MCF 10A (cell line): ENCODE measurements at regions not wholly inside any gene's neighbourhood (a gene's known extent, or its start where the extent isn't known, plus 50 kb on each side); places are given as distances from the start of the nearest gene placed in this dataset.

Experiments used
- BruUV-seq: library from RNA; stranded (reverse); fragments of 400-500 nt; replicated peaks from 2 replicates; lab custom pipeline; 2021; lab: Mats Ljungman, UMichigan
- CTCF ChIA-PET: fragments of 300-600 bp; sonication (Branson Sonifier 250); formaldehyde crosslinking; extraction: SDS; loops from one replicate; lab custom pipeline; 2021; ENCODE audit warnings: antibody characterized with exemption, inconsistent platforms; lab: Yijun Ruan, JAX
- POLR2A ChIA-PET: fragments of 300-600, 350-650 bp; sonication (Branson Sonifier 250); formaldehyde crosslinking; extraction: SDS; loops from one replicate; lab custom pipeline; 2020; ENCODE audit warnings: antibody characterized with exemption, inconsistent platforms; lab: Yijun Ruan, JAX
- DNase-seq: peaks from one replicate; pipeline ENCODE4 v3.0.0-alpha.2; 2018; ENCODE audit not compliant: unreplicated experiment
- H3K27ac Mint-ChIP-seq: one replicate; pipeline ENCODE4 v1.8.0; 2022; ENCODE audit warnings: mild to moderate bottlenecking, low read depth, mixed read lengths; ENCODE audit not compliant: unreplicated experiment
- H3K27me3 Mint-ChIP-seq: one replicate; pipeline ENCODE4 v1.8.0; 2022; ENCODE audit warnings: mixed read lengths; ENCODE audit not compliant: insufficient read depth, unreplicated experiment
- H3K36me3 Mint-ChIP-seq: one replicate; pipeline ENCODE4 v1.8.0; 2022; ENCODE audit warnings: mild to moderate bottlenecking, moderate library complexity, mixed read lengths; ENCODE audit not compliant: insufficient read depth, unreplicated experiment
- H3K4me1 Mint-ChIP-seq: one replicate; pipeline ENCODE4 v1.8.0; 2022; ENCODE audit warnings: mixed read lengths; ENCODE audit not compliant: insufficient read depth, unreplicated experiment
- H3K4me3 Mint-ChIP-seq: one replicate; pipeline ENCODE4 v1.8.0; 2022; ENCODE audit warnings: mild to moderate bottlenecking, moderate library complexity, mixed read lengths; ENCODE audit not compliant: unreplicated experiment
- H3K9me3 Mint-ChIP-seq: one replicate; pipeline ENCODE4 v1.8.0; 2022; ENCODE audit warnings: mixed read lengths; ENCODE audit not compliant: unreplicated experiment
- intact Hi-C: fragments of 100-400 bp; cut with micrococcal nuclease; formaldehyde crosslinking; loops from 2 replicates; pipeline ENCODE4 v1.14.1; 2022
- TF ChIP-seq, protein P1 (sequence below): fragments of 200-600 bp; IDR thresholded peaks from one replicate; pipeline ENCODE4 v1.8.0; 2022; ENCODE audit warnings: antibody characterized with exemption, mild to moderate bottlenecking; ENCODE audit not compliant: unreplicated experiment

DNA sequence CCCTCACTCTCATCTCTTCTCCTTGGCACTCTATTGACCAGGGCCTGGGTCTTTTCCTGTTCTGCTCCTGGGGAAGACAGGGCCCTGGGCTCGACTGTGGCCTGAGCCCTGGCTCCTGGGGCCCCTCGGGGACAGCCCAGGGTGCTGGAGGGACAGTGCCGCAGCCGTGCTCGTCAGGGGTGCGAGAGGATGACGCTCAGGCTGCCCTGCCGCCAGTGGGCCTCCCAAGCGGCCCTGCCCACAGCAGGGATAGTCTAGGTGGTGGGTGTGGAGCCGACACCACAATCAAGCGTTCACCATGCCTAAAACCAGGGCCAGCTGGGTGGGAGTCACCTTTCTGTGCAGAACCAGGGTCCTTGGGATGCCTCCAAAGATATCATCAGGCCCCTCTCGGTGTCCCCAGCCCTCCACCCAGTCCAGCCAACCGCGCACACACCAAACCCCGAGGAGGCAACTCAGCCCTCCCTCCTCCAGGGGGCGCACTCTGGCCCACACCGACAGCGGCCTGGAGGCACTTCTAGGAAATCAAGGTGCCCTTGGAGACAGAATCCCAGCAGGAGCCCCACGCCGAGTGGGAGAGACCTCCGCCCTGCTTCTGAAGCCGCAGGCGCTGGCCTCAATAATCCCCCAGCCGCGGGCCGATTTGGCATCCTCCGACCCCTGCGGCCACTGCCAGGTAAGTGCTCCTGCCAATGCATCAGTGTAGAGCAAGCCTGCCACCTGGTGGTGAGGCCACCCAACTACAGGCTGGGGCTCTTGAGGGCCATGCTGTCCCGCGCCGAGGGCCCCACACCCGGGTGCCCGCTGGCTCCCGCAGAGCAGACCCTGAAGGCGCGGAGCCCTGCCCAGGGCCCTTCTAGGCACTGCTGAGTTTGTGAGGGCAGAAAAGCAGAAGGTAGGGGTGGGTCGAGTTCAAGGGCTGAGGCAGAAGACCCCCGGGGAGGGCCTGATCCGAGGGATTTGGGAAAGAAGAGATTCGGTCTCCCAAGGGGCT is 496.4 kb downstream of the BUD13 start:
- CTCF ChIA-PET = interaction anchor here (0.6 to 0.7 kb wide), 3 partner anchors 21 to 945 kb away, joined by 3 to 5 read pairs (median 3); no protein-coding TSS in a partner anchor
- DNase-seq = peak; percentile 0
- BruUV-seq = no TSS peak
- H3K4me1 Mint-ChIP-seq = no peaks in the 10 kb centered on the region
- H3K27ac Mint-ChIP-seq = no peak overlapping the region
- no peaks in the 10 kb centered on the region for H3K36me3 Mint-ChIP-seq
- POLR2A ChIA-PET = no interaction called here
- no peaks in the 10 kb centered on the region for H3K27me3 Mint-ChIP-seq
- TF ChIP-seq, protein P1, sequence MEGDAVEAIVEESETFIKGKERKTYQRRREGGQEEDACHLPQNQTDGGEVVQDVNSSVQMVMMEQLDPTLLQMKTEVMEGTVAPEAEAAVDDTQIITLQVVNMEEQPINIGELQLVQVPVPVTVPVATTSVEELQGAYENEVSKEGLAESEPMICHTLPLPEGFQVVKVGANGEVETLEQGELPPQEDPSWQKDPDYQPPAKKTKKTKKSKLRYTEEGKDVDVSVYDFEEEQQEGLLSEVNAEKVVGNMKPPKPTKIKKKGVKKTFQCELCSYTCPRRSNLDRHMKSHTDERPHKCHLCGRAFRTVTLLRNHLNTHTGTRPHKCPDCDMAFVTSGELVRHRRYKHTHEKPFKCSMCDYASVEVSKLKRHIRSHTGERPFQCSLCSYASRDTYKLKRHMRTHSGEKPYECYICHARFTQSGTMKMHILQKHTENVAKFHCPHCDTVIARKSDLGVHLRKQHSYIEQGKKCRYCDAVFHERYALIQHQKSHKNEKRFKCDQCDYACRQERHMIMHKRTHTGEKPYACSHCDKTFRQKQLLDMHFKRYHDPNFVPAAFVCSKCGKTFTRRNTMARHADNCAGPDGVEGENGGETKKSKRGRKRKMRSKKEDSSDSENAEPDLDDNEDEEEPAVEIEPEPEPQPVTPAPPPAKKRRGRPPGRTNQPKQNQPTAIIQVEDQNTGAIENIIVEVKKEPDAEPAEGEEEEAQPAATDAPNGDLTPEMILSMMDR = peak; percentile 53
- intact Hi-C loops = no loop called here
- H3K4me3 Mint-ChIP-seq = no peak overlapping the region
- peaks cover 12% of the 10 kb centered on the region for H3K9me3 Mint-ChIP-seq

DNA sequence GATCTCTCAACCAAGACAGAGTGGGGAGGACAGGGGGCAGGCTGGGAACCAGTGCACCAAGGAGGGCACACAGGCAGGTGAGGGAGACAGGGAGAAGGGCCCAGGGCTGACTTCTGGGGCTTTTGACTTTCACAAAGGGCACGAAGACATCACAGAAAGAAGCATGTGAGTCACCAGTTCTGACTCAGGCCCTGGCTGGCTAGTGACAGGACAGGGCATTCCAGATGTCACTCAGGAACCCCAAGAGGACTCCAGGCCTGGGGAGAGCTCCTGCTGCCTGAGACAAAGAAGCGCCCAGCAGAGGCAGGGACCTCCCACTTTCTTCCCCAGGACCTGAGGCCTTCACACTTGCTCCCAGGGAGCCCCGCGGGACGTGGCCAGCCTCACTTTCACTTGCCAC is 497.2 kb downstream of the BUD13 start:
- BruUV-seq = no TSS peak
- POLR2A ChIA-PET = no interaction called here
- CTCF ChIA-PET = interaction anchor here (0.6 kb wide), 3 partner anchors 22 to 1249 kb away, joined by 3 to 5 read pairs (median 4); no protein-coding TSS in a partner anchor
- TF ChIP-seq, protein P1 = no peak
- H3K36me3 Mint-ChIP-seq = no peaks in the 10 kb centered on the region
- peaks cover 12% of the 10 kb centered on the region for H3K9me3 Mint-ChIP-seq
- no peak for DNase-seq
- intact Hi-C loops = no loop called here
- H3K4me3 Mint-ChIP-seq = no peak overlapping the region
- H3K27ac Mint-ChIP-seq = no peak overlapping the region
- no peaks in the 10 kb centered on the region for H3K27me3 Mint-ChIP-seq
- H3K4me1 Mint-ChIP-seq = no peaks in the 10 kb centered on the region

DNA sequence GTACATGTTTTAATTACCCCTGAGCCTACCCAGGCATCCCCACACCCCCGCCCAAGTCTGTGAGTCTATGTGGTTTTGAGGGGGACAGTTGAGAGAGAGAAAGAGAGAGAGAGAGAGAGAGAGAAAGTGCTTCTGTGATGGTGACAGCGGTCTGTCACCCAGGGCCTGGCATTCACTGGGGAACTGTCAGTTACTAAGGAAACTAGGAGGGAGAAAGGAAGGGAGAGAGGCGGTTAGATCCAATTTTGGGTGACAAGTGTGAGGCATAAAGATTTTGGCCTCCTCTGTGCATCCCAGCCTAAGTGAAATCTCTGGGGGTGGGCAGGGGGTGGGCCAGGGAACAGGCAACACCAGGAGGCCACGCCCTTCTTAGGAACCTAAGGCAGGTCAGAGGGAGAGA is 498.3 kb downstream of the BUD13 start:
- POLR2A ChIA-PET = no interaction called here
- Mint-ChIP-seq H3K9me3 (peaks cover 12% of the 10 kb centered on the region), H3K27ac (no peak overlapping the region), H3K27me3 (no peaks in the 10 kb centered on the region), H3K4me3 (no peak overlapping the region), H3K36me3 (no peaks in the 10 kb centered on the region), H3K4me1 (no peaks in the 10 kb centered on the region)
- CTCF ChIA-PET = no interaction called here
- no peak for DNase-seq
- no TSS peak for BruUV-seq
- TF ChIP-seq, protein P1 = no peak
- intact Hi-C loops = no loop called here

DNA sequence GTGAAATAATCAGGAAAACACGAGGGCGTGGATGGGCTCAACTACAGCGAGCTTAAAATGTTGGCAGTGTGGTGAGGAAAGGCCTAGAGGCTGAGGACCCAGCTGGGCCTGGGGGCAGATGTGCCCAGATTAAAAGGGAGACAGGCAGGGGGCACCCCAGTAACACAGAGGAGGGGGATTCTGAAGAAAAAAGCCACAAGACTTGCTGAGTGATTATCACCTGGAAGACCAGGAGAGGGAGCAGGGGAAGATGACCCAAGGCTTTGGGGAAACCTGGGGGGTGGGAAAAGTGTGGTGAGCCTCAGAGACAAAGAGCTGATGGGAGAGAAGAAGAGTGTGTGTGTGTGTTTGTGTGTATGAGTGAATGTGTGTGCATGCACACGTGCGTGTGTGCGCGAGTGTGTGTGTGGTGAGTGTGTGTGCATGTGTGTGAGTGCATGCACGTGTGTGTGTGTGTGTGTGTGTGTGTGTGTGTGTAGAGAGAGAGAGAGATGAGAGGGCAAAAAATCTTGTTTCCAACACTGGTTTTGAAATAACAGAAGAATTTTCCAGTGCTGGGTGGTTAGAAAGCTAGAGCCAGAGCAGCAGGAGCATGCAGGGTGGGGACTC is 500.5 kb downstream of the BUD13 start:
- H3K36me3 Mint-ChIP-seq = no peaks in the 10 kb centered on the region
- H3K9me3 Mint-ChIP-seq = peaks cover 12% of the 10 kb centered on the region
- no TSS peak for BruUV-seq
- ChIA-PET POLR2A (no interaction called here), CTCF (interaction anchor here (1.0 kb wide), 1 partner anchor 56 kb away, joined by 3 read pairs; no protein-coding TSS in a partner anchor)
- H3K27ac Mint-ChIP-seq = no peak overlapping the region
- TF ChIP-seq, protein P1 = no peak
- intact Hi-C loops = no loop called here
- no peaks in the 10 kb centered on the region for H3K27me3 Mint-ChIP-seq
- H3K4me3 Mint-ChIP-seq = no peak overlapping the region
- no peaks in the 10 kb centered on the region for H3K4me1 Mint-ChIP-seq
- no peak for DNase-seq
